Mucosa of rectum (tissue), 2 donors: ENCODE measurements at regions not wholly inside any gene's neighbourhood (a gene's known extent, or its start where the extent isn't known, plus 50 kb on each side); places are given as distances from the start of the nearest gene placed in this dataset.

ENCODE experiments used
- H3K27ac ChIP-seq, 2 donors: one replicate each; pipeline ENCODE4 v1.7.0; 2013; ENCODE audit warnings: inconsistent platforms in 2 of 2, low read depth in 2 of 2, low read length in 2 of 2
- H3K27me3 ChIP-seq, 2 donors: one replicate each; pipeline ENCODE4 v1.7.0; 2013; ENCODE audit warnings: low read length in 2 of 2; ENCODE audit not compliant: control insufficient read depth in 2 of 2, insufficient read depth in 2 of 2
- H3K36me3 ChIP-seq, 2 donors: one replicate each; pipeline ENCODE4 v1.7.0; 2013; ENCODE audit warnings: low read length in 2 of 2; ENCODE audit not compliant: control insufficient read depth in 2 of 2, insufficient read depth in 2 of 2
- H3K4me1 ChIP-seq, 2 donors: one replicate each; pipeline ENCODE4 v1.7.0; 2013; ENCODE audit warnings: low read length in 2 of 2, mild to moderate bottlenecking in 1 of 2; ENCODE audit not compliant: control insufficient read depth in 2 of 2, insufficient read depth in 2 of 2
- H3K4me3 ChIP-seq, 2 donors: one replicate each; pipeline ENCODE4 v1.7.0; 2013; ENCODE audit warnings: low read length in 2 of 2
- H3K9ac ChIP-seq, 2 donors: one replicate each; pipeline ENCODE4 v1.7.0; 2013; ENCODE audit warnings: low read length in 2 of 2, low read depth in 1 of 2, mild to moderate bottlenecking in 1 of 2
- H3K9me3 ChIP-seq, 2 donors: one replicate each; pipeline ENCODE4 v1.7.0; 2013; ENCODE audit warnings: low read length in 2 of 2; ENCODE audit not compliant: control insufficient read depth in 2 of 2
- donor health status: healthy.
- donor health status: Normal muscosa, but diverticular disease.

DNA sequence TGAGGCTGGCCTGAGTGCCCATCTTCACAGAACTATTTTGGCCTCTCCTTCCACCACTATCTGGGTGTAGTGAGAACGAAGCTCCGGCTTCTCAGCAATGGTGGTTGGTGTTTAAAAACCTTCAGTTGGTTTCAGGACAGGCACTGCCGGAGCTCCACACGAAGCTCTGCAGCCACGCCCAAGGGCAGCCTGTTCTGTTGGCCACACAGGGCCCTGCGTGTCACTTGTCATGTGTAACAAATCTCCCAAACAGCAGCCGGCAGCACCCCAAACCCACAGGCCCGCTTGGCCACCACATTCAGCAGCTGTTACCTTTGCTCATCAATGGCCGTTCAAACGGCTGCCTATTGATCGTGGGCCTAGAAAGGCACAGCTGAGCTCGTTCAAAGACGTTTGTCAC lies 97.5 kb downstream of the ERMARD start:
- Histone ChIP-seq H3K4me3 (no peak overlapping the region), H3K27me3 (peaks cover 0 to 3% of the 10 kb centered on the region in 2 donors), H3K9me3 (no peaks in the 10 kb centered on the region), H3K36me3 (no peaks in the 10 kb centered on the region), H3K9ac (no peak overlapping the region), H3K27ac (no peak overlapping the region), H3K4me1 (no peaks in the 10 kb centered on the region)

- Histone ChIP-seq H3K27ac (no peak overlapping the region), H3K27me3 (peaks cover 0 to 10% of the 10 kb centered on the region in 2 donors), H3K4me1 (no peaks in the 10 kb centered on the region), H3K4me3 (no peak overlapping the region), H3K9ac (no peak overlapping the region), H3K9me3 (no peaks in the 10 kb centered on the region), H3K36me3 (no peaks in the 10 kb centered on the region)
Observed at GRCh38 chr6:169847901-169848311, 96.5 kb downstream of the ERMARD start.

DNA sequence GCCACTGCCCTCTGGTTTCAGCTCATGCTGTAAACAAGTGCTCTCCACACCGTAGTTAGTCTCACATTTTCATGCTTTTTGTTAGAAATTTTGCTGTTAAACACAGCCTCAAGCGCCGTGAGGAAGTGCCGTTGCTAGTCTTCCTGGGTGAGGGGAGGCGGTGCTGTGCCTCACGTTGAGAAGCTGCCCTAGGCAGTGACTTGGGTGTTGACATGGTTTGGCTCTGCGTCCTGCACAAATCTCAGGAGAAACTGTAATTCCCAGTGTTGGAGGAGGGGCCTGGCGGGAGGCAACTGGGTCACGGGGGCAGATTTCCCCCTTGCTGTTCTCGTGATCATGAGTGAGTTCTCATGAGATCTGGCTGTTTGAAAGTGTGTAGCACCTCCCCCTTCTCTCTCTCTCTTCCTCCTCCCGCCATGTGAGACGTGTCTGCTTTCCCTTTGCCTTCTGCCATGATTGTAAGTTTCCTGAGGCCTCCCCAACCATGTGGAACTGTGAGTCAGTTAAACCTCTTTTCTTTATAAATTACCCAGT lies 95.8 kb downstream of the ERMARD start:
- no peaks in the 10 kb centered on the region for H3K9me3 ChIP-seq
- peaks cover 0 to 10% of the 10 kb centered on the region in 2 donors for H3K27me3 ChIP-seq
- no peaks in the 10 kb centered on the region for H3K4me1 ChIP-seq
- H3K27ac ChIP-seq, result no peak overlapping the region
- H3K9ac ChIP-seq, result no peak overlapping the region
- H3K36me3 ChIP-seq, result no peaks in the 10 kb centered on the region
- no peak overlapping the region for H3K4me3 ChIP-seq

- H3K27ac ChIP-seq, result no peak overlapping the region
- H3K36me3 ChIP-seq, result no peaks in the 10 kb centered on the region
- H3K4me1 ChIP-seq, result no peaks in the 10 kb centered on the region
- peaks cover 0 to 10% of the 10 kb centered on the region in 2 donors for H3K27me3 ChIP-seq
- no peaks in the 10 kb centered on the region for H3K9me3 ChIP-seq
- no peak overlapping the region for H3K4me3 ChIP-seq
- no peak overlapping the region for H3K9ac ChIP-seq
Observed at GRCh38 chr6:169846286-169847056, 95.0 kb downstream of the ERMARD start.

DNA sequence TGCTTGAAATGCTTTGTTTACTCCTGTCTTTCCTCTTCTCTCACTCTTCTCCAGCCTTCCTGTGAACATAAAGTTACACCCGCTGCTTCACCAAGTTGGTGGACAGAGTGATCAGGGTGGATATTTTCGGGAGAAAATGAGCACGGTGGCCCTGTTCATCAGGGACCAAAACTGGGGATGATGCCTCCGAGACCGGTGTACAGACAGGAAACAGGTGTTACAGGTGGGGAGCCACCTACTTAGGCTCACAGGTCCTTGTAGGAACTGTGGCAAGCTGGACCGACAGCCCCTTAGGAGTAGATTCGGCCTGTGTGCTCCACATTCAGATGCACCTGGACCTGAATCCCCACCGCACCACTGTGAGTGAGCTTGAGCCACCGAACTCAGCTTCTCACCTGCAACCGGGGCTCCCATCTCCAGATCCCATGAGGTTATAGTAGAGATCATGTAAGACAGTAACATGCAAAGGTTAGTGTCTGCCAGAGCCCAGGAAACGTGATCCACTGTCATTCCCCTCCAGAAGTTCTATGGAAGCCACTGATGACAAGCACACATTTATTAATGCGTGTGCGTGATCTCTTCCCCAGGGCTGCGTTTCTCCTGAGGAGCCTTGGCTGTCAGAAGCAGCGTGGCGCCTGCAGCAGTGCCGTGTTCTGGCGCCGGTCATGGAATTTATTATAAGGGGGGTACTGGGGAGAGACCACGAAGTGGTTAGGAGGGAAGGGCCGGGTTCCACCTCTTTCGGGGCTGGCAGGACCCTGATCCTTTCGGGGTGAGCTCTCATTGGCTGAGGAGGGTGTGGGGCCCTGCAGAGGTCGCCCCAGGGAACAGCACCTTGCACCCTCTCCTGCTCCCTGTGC lies 94.2 kb downstream of the ERMARD start:
- H3K27ac ChIP-seq, result no peak overlapping the region
- no peaks in the 10 kb centered on the region for H3K9me3 ChIP-seq
- H3K4me1 ChIP-seq, result no peaks in the 10 kb centered on the region
- peaks cover 0 to 10% of the 10 kb centered on the region in 2 donors for H3K27me3 ChIP-seq
- no peaks in the 10 kb centered on the region for H3K36me3 ChIP-seq
- H3K4me3 ChIP-seq, result no peak overlapping the region
- H3K9ac ChIP-seq, result no peak overlapping the region

- Histone ChIP-seq H3K36me3 (no peaks in the 10 kb centered on the region), H3K4me3 (no peak overlapping the region), H3K4me1 (no peaks in the 10 kb centered on the region), H3K9ac (no peak overlapping the region), H3K27me3 (peaks cover 0 to 10% of the 10 kb centered on the region in 2 donors), H3K27ac (no peak overlapping the region), H3K9me3 (no peaks in the 10 kb centered on the region)
Observed at GRCh38 chr6:169844946-169845345, 93.5 kb downstream of the ERMARD start.

DNA sequence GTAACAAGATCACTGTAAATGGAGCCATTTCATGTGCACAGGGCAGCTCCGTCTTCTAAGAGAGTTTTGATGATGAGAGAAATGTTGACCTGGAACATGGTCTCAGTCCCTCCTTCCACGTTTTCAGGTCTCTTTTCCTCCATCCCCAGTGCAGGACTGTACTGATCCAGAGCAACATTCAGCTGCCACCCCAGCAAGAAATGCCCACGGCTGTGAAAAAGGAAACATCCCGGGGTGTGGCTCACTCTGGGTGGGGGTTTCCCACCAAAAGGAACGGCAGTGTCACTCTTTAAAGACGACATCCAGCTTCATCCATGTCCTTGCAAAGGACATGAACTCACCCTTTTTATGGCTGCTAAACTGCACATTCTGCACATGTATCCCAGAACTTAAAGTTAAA lies 92.6 kb downstream of the ERMARD start:
- no peaks in the 10 kb centered on the region for H3K9me3 ChIP-seq
- H3K36me3 ChIP-seq, result no peaks in the 10 kb centered on the region
- peaks cover 0 to 10% of the 10 kb centered on the region in 2 donors for H3K27me3 ChIP-seq
- no peak overlapping the region for H3K9ac ChIP-seq
- H3K4me1 ChIP-seq, result no peaks in the 10 kb centered on the region
- no peak overlapping the region for H3K4me3 ChIP-seq
- no peak overlapping the region for H3K27ac ChIP-seq

GRCh38 chr6:169843110-169843509 lies 91.7 kb downstream of the ERMARD start:
- H3K27ac ChIP-seq, result no peak overlapping the region

GRCh38 chr6:169841907-169842606 lies 90.6 kb downstream of the ERMARD start:
- Histone ChIP-seq H3K9ac (no peak overlapping the region), H3K27me3 (peaks cover 0 to 10% of the 10 kb centered on the region in 2 donors), H3K4me3 (no peak overlapping the region), H3K27ac (no peak overlapping the region), H3K9me3 (no peaks in the 10 kb centered on the region), H3K4me1 (no peaks in the 10 kb centered on the region), H3K36me3 (no peaks in the 10 kb centered on the region)

More at GRCh38 chr6:169843110-169843509, 91.7 kb downstream of the ERMARD start:
- Histone ChIP-seq H3K27me3 (peaks cover 0 to 10% of the 10 kb centered on the region in 2 donors), H3K9me3 (no peaks in the 10 kb centered on the region), H3K4me1 (no peaks in the 10 kb centered on the region), H3K36me3 (no peaks in the 10 kb centered on the region), H3K4me3 (no peak overlapping the region), H3K9ac (no peak overlapping the region)
